ENCODE measurements at regions not wholly inside any gene's neighbourhood (a gene's known extent, or its start where the extent isn't known, plus 50 kb on each side); places are given as distances from the start of the nearest gene placed in this dataset.

- H3K4me3 ChIP-seq = no peak overlapping the region
- in situ Hi-C loops (cut with MboI; ENCODE audit: low pct_unique_long_range_greater_than_20kb in 2 of 9, low sequenced_read_pairs in 9 of 9, unreplicated experiment in 9 of 9) = no loop called here
- 62 to 100% (median 93%) methylated on average over 2 of the region's 2 CpGs for WGBS, 10 experiments
Measured at GRCh38 chr13:37416291-37417059, 182.1 kb downstream of the POSTN start.

GRCh38 chr13:37413161-37413560 is 185.4 kb downstream of the POSTN start:
- H3K4me3 ChIP-seq = no peak overlapping the region
- in situ Hi-C loops (cut with MboI; ENCODE audit: low pct_unique_long_range_greater_than_20kb in 2 of 9, low sequenced_read_pairs in 9 of 9, unreplicated experiment in 9 of 9) = no loop called here
- no peak for ATAC-seq (replicated peaks in 6 of 8)
- 87 to 100% (median 93%) methylated on average over 2 to 3 of the region's 3 CpGs; no CpG with 5 or more reads in 1 of the 10 experiments for WGBS, 10 experiments
- no peaks in the 10 kb centered on the region for H3K4me1 ChIP-seq (replicated peaks in 1 of 2)
- no peak overlapping the region for H3K27ac ChIP-seq

More at GRCh38 chr13:37416291-37417059, 182.1 kb downstream of the POSTN start:
- H3K27ac ChIP-seq = no peak overlapping the region
- peak in 1 of 8 experiments; percentile 56 for ATAC-seq (replicated peaks in 6 of 8)
- H3K4me1 ChIP-seq (replicated peaks in 1 of 2) = no peaks in the 10 kb centered on the region

- H3K4me1 ChIP-seq (replicated peaks in 1 of 2) = no peaks in the 10 kb centered on the region
- in situ Hi-C loops (cut with MboI; ENCODE audit: low pct_unique_long_range_greater_than_20kb in 2 of 9, low sequenced_read_pairs in 9 of 9, unreplicated experiment in 9 of 9) = no loop called here
- H3K4me3 ChIP-seq = no peak overlapping the region
- ATAC-seq (replicated peaks in 6 of 8) = peak in 3 of 8 experiments; percentile 68 to 87 (median 70)
- 58 to 100% (median 91%) methylated on average over 1 to 2 of the region's 2 CpGs for WGBS, 10 experiments
- no peak overlapping the region for H3K27ac ChIP-seq
Measured at GRCh38 chr13:37412241-37412921, 186.2 kb downstream of the POSTN start.

- in situ Hi-C loops (cut with MboI; ENCODE audit: low pct_unique_long_range_greater_than_20kb in 2 of 9, low sequenced_read_pairs in 9 of 9, unreplicated experiment in 9 of 9) = no loop called here
- WGBS, 10 experiments = 73 to 100% (median 80%) methylated on average over 1 to 4 of the region's 6 CpGs; no CpG with 5 or more reads in 4 of the 10 experiments
Measured at GRCh38 chr13:37410316-37410715, 188.3 kb downstream of the POSTN start.

GRCh38 chr13:37409756-37410155 is 188.8 kb downstream of the POSTN start:
- Histone ChIP-seq H3K27ac (no peak overlapping the region), H3K4me1 (replicated peaks in 1 of 2) (no peaks in the 10 kb centered on the region), H3K4me3 (no peak overlapping the region)
- in situ Hi-C loops (cut with MboI; ENCODE audit: low pct_unique_long_range_greater_than_20kb in 2 of 9, low sequenced_read_pairs in 9 of 9, unreplicated experiment in 9 of 9) = no loop called here
- ATAC-seq (replicated peaks in 6 of 8) = no peak

More at GRCh38 chr13:37410316-37410715, 188.3 kb downstream of the POSTN start:
- Histone ChIP-seq H3K4me3 (no peak overlapping the region), H3K27ac (no peak overlapping the region), H3K4me1 (replicated peaks in 1 of 2) (no peaks in the 10 kb centered on the region)
- no peak for ATAC-seq (replicated peaks in 6 of 8)

GRCh38 chr13:37407156-37407555 is 191.4 kb downstream of the POSTN start:
- H3K4me3 ChIP-seq = no peak overlapping the region
- in situ Hi-C loops (cut with MboI; ENCODE audit: low pct_unique_long_range_greater_than_20kb in 2 of 9, low sequenced_read_pairs in 9 of 9, unreplicated experiment in 9 of 9) = no loop called here
- WGBS, 10 experiments = 53 to 100% (median 86%) methylated on average over 1 to 3 of the region's 4 CpGs; no CpG with 5 or more reads in 3 of the 10 experiments
- H3K4me1 ChIP-seq (replicated peaks in 1 of 2) = no peaks in the 10 kb centered on the region
- no peak for ATAC-seq (replicated peaks in 6 of 8)
- no peak overlapping the region for H3K27ac ChIP-seq

- H3K4me3 ChIP-seq = no peak overlapping the region
- in situ Hi-C loops (cut with MboI; ENCODE audit: low pct_unique_long_range_greater_than_20kb in 2 of 9, low sequenced_read_pairs in 9 of 9, unreplicated experiment in 9 of 9) = no loop called here
- no peaks in the 10 kb centered on the region for H3K4me1 ChIP-seq (replicated peaks in 1 of 2)
- H3K27ac ChIP-seq = no peak overlapping the region
- WGBS, 10 experiments = 56 to 100% (median 80%) methylated on average over 1 of the region's 1 CpG; no CpG with 5 or more reads in 7 of the 10 experiments
- no peak for ATAC-seq (replicated peaks in 6 of 8)
Measured at GRCh38 chr13:37406031-37406430, 192.5 kb downstream of the POSTN start.

- no peak overlapping the region for H3K27ac ChIP-seq
- in situ Hi-C loops (cut with MboI; ENCODE audit: low pct_unique_long_range_greater_than_20kb in 2 of 9, low sequenced_read_pairs in 9 of 9, unreplicated experiment in 9 of 9) = no loop called here
- H3K4me1 ChIP-seq (replicated peaks in 1 of 2) = no peaks in the 10 kb centered on the region
- no peak overlapping the region for H3K4me3 ChIP-seq
- 15 to 95% (median 73%) methylated on average over 1 to 6 of the region's 7 CpGs for WGBS, 10 experiments
- peak in 3 of 8 experiments; percentile 10 to 97 (median 46) for ATAC-seq (replicated peaks in 6 of 8)
Measured at GRCh38 chr13:37403776-37404527, 194.6 kb downstream of the POSTN start.

GRCh38 chr13:37401721-37402120 is 196.8 kb downstream of the POSTN start:
- in situ Hi-C loops (cut with MboI; ENCODE audit: low pct_unique_long_range_greater_than_20kb in 2 of 9, low sequenced_read_pairs in 9 of 9, unreplicated experiment in 9 of 9) = no loop called here
- no peak for ATAC-seq (replicated peaks in 6 of 8)
- H3K4me3 ChIP-seq = no peak overlapping the region
- H3K4me1 ChIP-seq (replicated peaks in 1 of 2) = no peaks in the 10 kb centered on the region
- no peak overlapping the region for H3K27ac ChIP-seq

- in situ Hi-C loops (cut with MboI; ENCODE audit: low pct_unique_long_range_greater_than_20kb in 2 of 9, low sequenced_read_pairs in 9 of 9, unreplicated experiment in 9 of 9) = no loop called here
- Histone ChIP-seq H3K27ac (no peak overlapping the region), H3K4me3 (no peak overlapping the region), H3K4me1 (replicated peaks in 1 of 2) (no peaks in the 10 kb centered on the region)
- ATAC-seq (replicated peaks in 6 of 8) = no peak
- WGBS, 10 experiments = 39 to 93% (median 87%) methylated on average over 2 to 3 of the region's 3 CpGs; no CpG with 5 or more reads in 4 of the 10 experiments
Measured at GRCh38 chr13:37397535-37397934, 201.0 kb downstream of the POSTN start.

- no peak for ATAC-seq (replicated peaks in 6 of 8)
Measured at GRCh38 chr13:37395544-37395943, 203.0 kb downstream of the POSTN start.

GRCh38 chr13:37392389-37392788 is 206.2 kb downstream of the POSTN start:
- 42 to 100% (median 71%) methylated on average over 1 to 3 of the region's 3 CpGs; no CpG with 5 or more reads in 3 of the 10 experiments for WGBS, 10 experiments
- in situ Hi-C loops (cut with MboI; ENCODE audit: low pct_unique_long_range_greater_than_20kb in 2 of 9, low sequenced_read_pairs in 9 of 9, unreplicated experiment in 9 of 9) = no loop called here
- Histone ChIP-seq H3K4me3 (no peak overlapping the region), H3K4me1 (replicated peaks in 1 of 2) (no peaks in the 10 kb centered on the region), H3K27ac (no peak overlapping the region)
- ATAC-seq (replicated peaks in 6 of 8) = no peak

More at GRCh38 chr13:37395544-37395943, 203.0 kb downstream of the POSTN start:
- H3K27ac ChIP-seq = no peak overlapping the region
- 100% methylated on average over 2 of the region's 3 CpGs; no CpG with 5 or more reads in 7 of the 10 experiments for WGBS, 10 experiments
- H3K4me1 ChIP-seq (replicated peaks in 1 of 2) = no peaks in the 10 kb centered on the region
- in situ Hi-C loops (cut with MboI; ENCODE audit: low pct_unique_long_range_greater_than_20kb in 2 of 9, low sequenced_read_pairs in 9 of 9, unreplicated experiment in 9 of 9) = no loop called here
- H3K4me3 ChIP-seq = no peak overlapping the region

GRCh38 chr13:37390735-37391134 is 207.8 kb downstream of the POSTN start:
- no peaks in the 10 kb centered on the region for H3K4me1 ChIP-seq (replicated peaks in 1 of 2)
- ATAC-seq (replicated peaks in 6 of 8) = no peak
- H3K27ac ChIP-seq = no peak overlapping the region
- no peak overlapping the region for H3K4me3 ChIP-seq
- WGBS, 10 experiments = 20 to 92% (median 45%) methylated on average over 1 to 4 of the region's 4 CpGs; no CpG with 5 or more reads in 2 of the 10 experiments
- in situ Hi-C loops (cut with MboI; ENCODE audit: low pct_unique_long_range_greater_than_20kb in 2 of 9, low sequenced_read_pairs in 9 of 9, unreplicated experiment in 9 of 9) = no loop called here
